IPS-11a (cell line): ENCODE measurements at regions not wholly inside any gene's neighbourhood (a gene's known extent, or its start where the extent isn't known, plus 50 kb on each side); places are given as distances from the start of the nearest gene placed in this dataset.

Source experiments
- H3K4me3 ChIP-seq: one replicate; pipeline ENCODE4 v1.5.1; 2013; ENCODE audit warnings: low read depth, low read length, control low read depth

GRCh38 chr9:113781381-113781780 lies 94.7 kb upstream of the ZNF618 start:
- no peak overlapping the region for H3K4me3 ChIP-seq

GRCh38 chr9:113781896-113782295 lies 94.2 kb upstream of the ZNF618 start:
- no peak overlapping the region for H3K4me3 ChIP-seq

GRCh38 chr9:113783475-113783874 lies 92.6 kb upstream of the ZNF618 start:
- no peak overlapping the region for H3K4me3 ChIP-seq

GRCh38 chr9:113785334-113785733 lies 90.8 kb upstream of the ZNF618 start:
- no peak overlapping the region for H3K4me3 ChIP-seq

- H3K4me3 ChIP-seq, result no peak overlapping the region
Measured at GRCh38 chr9:113786071-113786470, 90.0 kb upstream of the ZNF618 start.

- H3K4me3 ChIP-seq, result no peak overlapping the region
Measured at GRCh38 chr9:113787871-113788270, 88.2 kb upstream of the ZNF618 start.

- no peak overlapping the region for H3K4me3 ChIP-seq
Measured at GRCh38 chr9:113788616-113789330, 87.3 kb upstream of the ZNF618 start.

- H3K4me3 ChIP-seq, result no peak overlapping the region
Measured at GRCh38 chr9:113790093-113790492, 86.0 kb upstream of the ZNF618 start.

GRCh38 chr9:113793558-113793957 lies 82.6 kb upstream of the ZNF618 start:
- H3K4me3 ChIP-seq, result no peak overlapping the region

- H3K4me3 ChIP-seq, result no peak overlapping the region
Measured at GRCh38 chr9:113794721-113795120, 81.4 kb upstream of the ZNF618 start.

GRCh38 chr9:113795811-113796392 lies 80.2 kb upstream of the ZNF618 start:
- no peak overlapping the region for H3K4me3 ChIP-seq

GRCh38 chr9:113796646-113797426 lies 79.3 kb upstream of the ZNF618 start:
- H3K4me3 ChIP-seq, result no peak overlapping the region

- no peak overlapping the region for H3K4me3 ChIP-seq
Measured at GRCh38 chr9:113798062-113799030, 77.8 kb upstream of the ZNF618 start.

GRCh38 chr9:113800276-113800675 lies 75.8 kb upstream of the ZNF618 start:
- no peak overlapping the region for H3K4me3 ChIP-seq

- no peak overlapping the region for H3K4me3 ChIP-seq
Measured at GRCh38 chr9:113803811-113804589, 72.1 kb upstream of the ZNF618 start.

GRCh38 chr9:113805486-113806132 lies 70.5 kb upstream of the ZNF618 start:
- H3K4me3 ChIP-seq, result no peak overlapping the region

GRCh38 chr9:113807173-113808061 lies 68.7 kb upstream of the ZNF618 start:
- no peak overlapping the region for H3K4me3 ChIP-seq
